H54 (cell line): ENCODE measurements at regions not wholly inside any gene's neighbourhood (a gene's known extent, or its start where the extent isn't known, plus 50 kb on each side); places are given as distances from the start of the nearest gene placed in this dataset.

Experiments used
- DNase-seq: peaks from one replicate; pipeline ENCODE4 v3.0.0; 2011; ENCODE audit warnings: low spot score, mixed read lengths; ENCODE audit not compliant: insufficient read length
- FAIRE-seq: peaks from 3 replicates; lab custom pipeline; 2011; peaks lifted over from hg19 to GRCh38; lab: Jason Lieb, UNC
- POLR2A ChIP-seq: IDR thresholded peaks from 2 replicates; pipeline ENCODE4 v1.6.1; 2011; ENCODE audit warnings: low read depth, mild to moderate bottlenecking, low read length

GRCh38 chr5:117701062-117701461 lies 1126.4 kb upstream of the SEMA6A start:
- TF ChIP-seq POLR2A = no peak
- DNase-seq (no peak), FAIRE-seq (no peak)

DNA sequence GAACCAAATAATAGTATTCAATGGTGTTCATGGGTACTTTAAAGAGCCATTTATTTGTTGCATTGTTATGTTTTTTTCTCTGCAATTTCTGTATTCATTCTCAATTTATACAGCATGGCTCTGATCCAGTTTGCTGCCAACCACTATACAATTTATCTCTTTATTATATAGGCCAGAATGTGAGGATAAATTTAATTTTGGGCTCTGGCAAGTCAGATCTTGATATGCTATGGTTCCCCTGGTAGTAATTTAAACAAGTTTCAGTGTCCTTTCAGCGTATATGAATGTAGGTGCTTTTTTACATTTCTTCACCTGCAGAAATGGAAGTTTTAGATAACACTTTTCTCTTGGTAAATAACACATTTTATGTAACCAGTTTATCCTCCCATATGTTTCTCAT lies 1118.0 kb upstream of the SEMA6A start:
- TF ChIP-seq POLR2A = no peak
- no peak for FAIRE-seq

GRCh38 chr5:117691081-117691870 lies 1116.7 kb upstream of the SEMA6A start:
- DNase-seq (no peak), FAIRE-seq (no peak)
- no peak for TF ChIP-seq POLR2A

More for the DNA sequence above, 1118.0 kb upstream of the SEMA6A start:
- DNase-seq = no peak

DNA sequence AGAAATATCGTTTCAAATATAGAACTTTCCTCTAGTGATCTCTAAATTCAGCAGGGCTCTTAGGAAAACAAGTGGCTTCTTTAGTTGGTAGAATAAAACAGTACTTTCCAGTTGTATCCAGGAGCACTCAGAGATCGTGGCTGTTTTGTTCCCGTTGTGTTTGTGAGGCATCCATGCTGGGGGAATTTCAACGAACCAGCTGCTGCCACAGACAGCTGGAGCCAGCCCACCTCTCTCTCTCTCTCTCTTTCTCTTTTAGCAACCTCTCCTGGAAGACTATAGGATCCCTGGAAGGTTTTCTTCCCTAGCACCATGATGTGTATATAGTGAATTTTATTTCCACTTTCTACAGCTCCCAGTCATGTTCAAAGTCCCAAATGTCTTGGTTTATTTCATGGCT lies 1116.0 kb upstream of the SEMA6A start:
- TF ChIP-seq POLR2A = no peak
- no peak for DNase-seq
- FAIRE-seq = no peak

DNA sequence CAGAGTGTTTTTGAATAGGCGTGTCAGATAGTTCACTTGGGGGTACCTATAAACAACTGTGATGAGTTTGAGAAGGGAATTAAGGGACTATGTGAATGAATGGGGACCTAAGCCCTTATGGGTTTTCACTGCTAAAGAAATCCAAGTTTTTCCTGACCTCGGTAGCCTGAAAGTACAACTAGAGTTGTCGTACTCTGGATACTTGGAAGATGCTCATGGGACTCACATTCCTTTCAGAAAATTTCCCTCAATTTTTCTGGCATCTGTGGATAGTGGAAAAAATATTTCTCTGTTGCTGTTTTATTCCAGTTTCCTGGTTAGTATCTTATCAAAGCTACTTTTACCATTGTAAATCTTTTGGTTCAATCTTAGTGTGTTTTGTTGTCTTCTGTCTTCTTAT lies 1112.3 kb upstream of the SEMA6A start:
- no peak for FAIRE-seq
- TF ChIP-seq POLR2A = no peak
- DNase-seq = no peak

- no peak for TF ChIP-seq POLR2A
- FAIRE-seq (no peak), DNase-seq (no peak)
Observed at GRCh38 chr5:117682416-117682815, 1107.8 kb upstream of the SEMA6A start.

DNA sequence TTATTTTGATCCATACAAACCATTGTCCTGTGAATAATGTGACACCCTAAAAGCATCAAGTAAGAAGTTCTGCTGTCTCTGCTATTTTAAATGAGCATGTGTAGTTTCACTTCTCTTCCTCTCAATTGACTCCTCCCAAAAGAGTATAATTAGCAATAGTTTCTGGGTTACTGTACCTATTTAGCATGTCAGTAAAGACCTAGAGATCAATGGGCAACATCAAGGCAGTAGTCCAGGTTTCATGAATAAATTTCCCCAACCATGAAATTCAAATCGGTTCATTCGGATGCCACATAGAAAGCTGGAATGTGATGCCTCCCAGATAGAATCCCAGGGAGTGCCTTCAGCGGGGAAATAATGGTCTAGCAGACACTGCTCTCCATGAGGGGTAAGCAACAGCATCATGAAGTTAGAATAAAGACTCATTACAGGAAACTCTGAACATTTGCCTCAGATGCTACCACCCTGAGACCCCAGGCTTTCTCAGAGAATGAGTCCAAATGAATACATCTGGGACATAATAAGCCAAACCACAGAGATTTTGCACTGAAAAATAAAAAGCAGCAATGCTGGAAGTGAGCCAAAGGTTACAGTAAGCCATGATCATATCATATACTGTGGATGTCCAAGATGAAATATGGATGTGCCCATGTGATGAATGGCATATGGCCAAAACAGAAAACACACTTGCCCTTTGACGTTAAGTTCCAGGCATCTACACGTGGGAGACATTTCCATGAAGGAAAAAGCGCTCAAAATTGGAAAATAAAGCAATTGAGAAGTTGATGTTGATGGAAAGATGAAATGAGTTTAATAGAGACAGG lies 1107.0 kb upstream of the SEMA6A start:
- DNase-seq = no peak
- no peak for FAIRE-seq
- no peak for TF ChIP-seq POLR2A

- DNase-seq = no peak
- FAIRE-seq = no peak
- TF ChIP-seq POLR2A = no peak
Observed at GRCh38 chr5:117680426-117680825, 1105.8 kb upstream of the SEMA6A start.

DNA sequence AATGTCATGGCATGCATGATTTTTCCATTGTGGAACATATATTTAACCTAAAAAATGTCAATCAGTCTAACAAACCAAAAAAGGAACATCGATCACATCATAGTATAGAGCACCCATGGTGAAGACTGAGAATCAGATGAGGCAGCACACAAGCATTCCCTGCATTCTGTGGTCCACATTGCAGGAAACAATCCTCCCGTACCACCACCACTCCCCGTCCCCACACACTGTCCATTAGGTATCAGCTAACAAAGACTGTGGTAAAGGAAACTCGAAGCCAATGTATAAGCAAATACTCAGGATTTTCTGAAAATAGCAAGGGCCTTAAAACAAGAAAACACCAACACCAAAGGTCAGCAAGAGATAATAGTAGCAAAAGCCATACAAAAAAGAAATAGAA lies 1104.4 kb upstream of the SEMA6A start:
- FAIRE-seq (no peak), DNase-seq (no peak)
- no peak for TF ChIP-seq POLR2A

- DNase-seq = no peak
- FAIRE-seq = no peak
- TF ChIP-seq POLR2A = no peak
Observed at GRCh38 chr5:117675646-117676045, 1101.0 kb upstream of the SEMA6A start.

GRCh38 chr5:117671551-117671950 lies 1096.9 kb upstream of the SEMA6A start:
- DNase-seq = no peak
- no peak for TF ChIP-seq POLR2A
- FAIRE-seq = no peak

DNA sequence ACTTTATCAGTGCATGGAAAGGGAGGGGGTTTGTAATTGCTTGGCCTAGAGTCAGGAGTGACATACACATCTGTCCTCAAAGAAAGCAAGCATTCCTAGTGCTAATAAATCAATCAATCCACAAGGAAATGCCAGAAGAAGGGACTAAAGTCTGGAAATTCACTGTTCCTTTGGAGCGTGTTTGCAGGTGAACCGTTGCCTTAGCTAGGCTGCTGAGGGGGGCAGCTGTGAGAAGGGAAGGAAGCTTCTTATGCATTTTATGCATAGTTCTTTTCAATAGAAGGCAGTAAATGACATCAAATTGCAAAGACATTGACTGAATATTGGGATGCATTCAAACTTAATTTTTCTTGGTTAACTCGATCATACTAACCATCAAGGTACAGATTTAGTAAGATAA lies 1092.5 kb upstream of the SEMA6A start:
- TF ChIP-seq POLR2A = no peak
- FAIRE-seq (no peak), DNase-seq (no peak)

DNA sequence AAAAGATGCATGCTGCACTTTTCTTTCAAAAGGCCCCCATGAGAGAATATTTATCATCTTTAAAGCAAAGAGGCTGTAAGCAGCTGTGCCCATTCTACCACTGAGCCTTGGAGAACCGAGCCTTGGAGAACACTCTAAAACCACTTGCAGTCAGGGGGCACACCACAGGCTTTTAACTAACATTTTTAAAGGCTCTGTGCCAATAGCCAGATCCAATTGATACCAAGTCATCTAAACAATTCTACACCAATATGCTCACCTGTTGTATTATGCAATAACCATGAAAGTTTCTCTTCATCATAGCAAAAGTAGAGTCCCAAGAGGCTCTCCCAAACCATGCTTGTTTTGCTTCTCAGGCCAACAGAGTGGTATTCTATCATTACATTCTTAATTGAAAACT lies 1090.5 kb upstream of the SEMA6A start:
- TF ChIP-seq POLR2A = no peak
- FAIRE-seq = no peak

DNA sequence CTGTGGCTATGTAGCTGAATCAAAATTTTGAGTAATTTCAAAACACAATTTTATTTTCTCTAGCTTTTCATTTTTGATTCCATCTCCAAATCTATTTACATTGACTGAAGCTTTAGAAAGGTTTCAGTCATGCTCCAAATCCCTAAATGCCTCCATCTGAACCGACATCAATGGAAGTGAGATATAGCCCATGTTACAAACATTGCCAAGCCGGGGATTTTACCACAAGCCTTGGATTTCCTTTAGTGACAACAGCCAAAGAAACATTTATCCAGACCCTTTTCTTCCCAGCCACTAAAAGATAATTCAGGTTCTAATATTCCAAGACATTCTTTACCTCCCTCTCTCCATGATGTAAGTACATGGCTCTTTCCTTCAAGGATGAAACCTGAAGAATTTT lies 1087.7 kb upstream of the SEMA6A start:
- DNase-seq (no peak), FAIRE-seq (no peak)
- TF ChIP-seq POLR2A = no peak

More for the DNA sequence above, 1090.5 kb upstream of the SEMA6A start:
- DNase-seq = no peak
